Liver (tissue), 8 donors: ENCODE measurements at regions not wholly inside any gene's neighbourhood (a gene's known extent, or its start where the extent isn't known, plus 50 kb on each side); places are given as distances from the start of the nearest gene placed in this dataset.

Source experiments
- DNase-seq: peaks from one replicate; pipeline ENCODE4 v3.0.0-alpha.2; 2017; ENCODE audit warnings: low spot score
- H3K27ac ChIP-seq, 2 donors: one replicate each; pipeline ENCODE4 v1.7.0; 2013; ENCODE audit warnings: inconsistent platforms in 2 of 2, low read length in 2 of 2, control low read depth in 1 of 2, low read depth in 1 of 2, mild to moderate bottlenecking in 1 of 2
- H3K27me3 ChIP-seq, 4 donors: one replicate each; pipeline versions ENCODE4 v1.6.1 to v1.7.0; 2013; ENCODE audit warnings: low read length in 3 of 4, inconsistent platforms in 1 of 4, mild to moderate bottlenecking in 1 of 4, moderate library complexity in 1 of 4; ENCODE audit not compliant: control insufficient read depth in 4 of 4, insufficient read depth in 4 of 4
- H3K36me3 ChIP-seq, 4 donors: one replicate each; pipeline versions ENCODE4 v1.6.1 to v1.7.0; 2013; ENCODE audit warnings: low read length in 3 of 4, mild to moderate bottlenecking in 3 of 4, low read depth in 1 of 4, moderate library complexity in 1 of 4; ENCODE audit not compliant: control insufficient read depth in 4 of 4, insufficient read depth in 3 of 4
- H3K4me1 ChIP-seq, 4 donors: one replicate each; pipeline versions ENCODE4 v1.6.1 to v1.7.0; 2013; ENCODE audit warnings: low read length in 3 of 4, mild to moderate bottlenecking in 3 of 4, moderate library complexity in 1 of 4; ENCODE audit not compliant: control insufficient read depth in 4 of 4, insufficient read depth in 4 of 4
- H3K4me3 ChIP-seq, 3 donors: one replicate each; pipeline versions ENCODE4 v1.6.1 to v1.7.0; 2013; ENCODE audit warnings: low read length in 3 of 3, control low read depth in 1 of 3, low read depth in 1 of 3, mild to moderate bottlenecking in 1 of 3
- H3K9ac ChIP-seq, 2 donors: one replicate each; pipeline ENCODE4 v1.7.0; 2013; ENCODE audit warnings: low read length in 2 of 2, mild to moderate bottlenecking in 2 of 2, moderate library complexity in 2 of 2, control low read depth in 1 of 2, low read depth in 1 of 2
- H3K9me3 ChIP-seq, 4 donors: one replicate each; pipeline versions ENCODE4 v1.6.1 to v1.7.0; 2013; ENCODE audit warnings: low read length in 3 of 4; ENCODE audit not compliant: control insufficient read depth in 4 of 4
- ATF3 ChIP-seq: IDR thresholded peaks from 2 replicates; pipeline ENCODE4 v1.6.1; 2016; ENCODE audit warnings: antibody characterized with exemption
- CTCF ChIP-seq: fragments of 150-350 bp; IDR thresholded peaks from 2 replicates; pipeline ENCODE4 v1.5.1; 2017; ENCODE audit warnings: improper control_type of control experiment, low read depth, low read length; ENCODE audit not compliant: missing input control
- EGR1 ChIP-seq, 2 donors: IDR thresholded peaks; 2 replicates each; pipeline ENCODE4 v1.6.1; 2016 to 2018; ENCODE audit warnings: antibody characterized with exemption in 2 of 2, low read depth in 2 of 2
- FOXA1 ChIP-seq: IDR thresholded peaks from 2 replicates; pipeline ENCODE4 v1.6.1; 2016; ENCODE audit warnings: antibody characterized with exemption
- FOXA2 ChIP-seq: IDR thresholded peaks from 2 replicates; pipeline ENCODE4 v1.6.1; 2016; ENCODE audit warnings: antibody characterized with exemption
- GABPA ChIP-seq, 2 donors: IDR thresholded peaks in 1 of 2; conservative IDR thresholded peaks in 1 of 2; 2 replicates each; pipeline ENCODE4 v1.6.1; 2016; ENCODE audit warnings: antibody characterized with exemption in 2 of 2, mild to moderate bottlenecking in 1 of 2, moderate library complexity in 1 of 2
- HNF4A ChIP-seq, 2 donors: conservative IDR thresholded peaks; 2 replicates each; pipeline ENCODE4 v1.6.1; 2016; ENCODE audit warnings: antibody characterized with exemption in 2 of 2, mild to moderate bottlenecking in 2 of 2
- HNF4G ChIP-seq: IDR thresholded peaks from 2 replicates; pipeline ENCODE4 v1.6.1; 2016; ENCODE audit warnings: antibody characterized with exemption
- JUND ChIP-seq, 2 donors: IDR thresholded peaks; 2 replicates each; pipeline ENCODE4 v1.6.1; 2016; ENCODE audit warnings: antibody characterized with exemption in 2 of 2
- NR2F2 ChIP-seq: IDR thresholded peaks from 2 replicates; pipeline ENCODE4 v1.6.1; 2016; ENCODE audit warnings: antibody characterized with exemption
- REST ChIP-seq: IDR thresholded peaks from 2 replicates; pipeline ENCODE4 v1.6.1; 2016; ENCODE audit warnings: antibody characterized with exemption, mild to moderate bottlenecking
- RXRA ChIP-seq, 2 donors: IDR thresholded peaks; 2 replicates each; pipeline ENCODE4 v1.6.1; 2017 to 2018; ENCODE audit warnings: antibody characterized with exemption in 2 of 2, mild to moderate bottlenecking in 1 of 2
- SP1 ChIP-seq: IDR thresholded peaks from 2 replicates; pipeline ENCODE4 v1.6.1; 2018; ENCODE audit warnings: antibody characterized with exemption, mild to moderate bottlenecking
- TAF1 ChIP-seq: conservative IDR thresholded peaks from 2 replicates; pipeline ENCODE4 v1.6.1; 2016; ENCODE audit warnings: antibody characterized with exemption, mild to moderate bottlenecking
- YY1 ChIP-seq: IDR thresholded peaks from 2 replicates; pipeline ENCODE4 v1.6.1; 2016; ENCODE audit warnings: antibody characterized with exemption, mild to moderate bottlenecking
- ZBTB33 ChIP-seq: IDR thresholded peaks from 2 replicates; pipeline ENCODE4 v1.6.1; 2016; ENCODE audit warnings: antibody characterized with exemption
- WGBS: extraction: QIAGEN DNeasy Blood & Tissue Kit; methylation state at CpG from one replicate; pipeline ENCODE4 v1.1.7; 2013; 5-methylcytosine and 5-hydroxymethylcytosine counted together
- TF ChIP-seq, protein P1 (sequence below): IDR thresholded peaks from 2 replicates; pipeline ENCODE4 v1.6.1; 2016; ENCODE audit warnings: antibody characterized with exemption
- donor health status: healthy.
- donor health status: healthy.
- donor health status: healthy.
- donor health status: healthy.
- donor health status: healthy.

DNA sequence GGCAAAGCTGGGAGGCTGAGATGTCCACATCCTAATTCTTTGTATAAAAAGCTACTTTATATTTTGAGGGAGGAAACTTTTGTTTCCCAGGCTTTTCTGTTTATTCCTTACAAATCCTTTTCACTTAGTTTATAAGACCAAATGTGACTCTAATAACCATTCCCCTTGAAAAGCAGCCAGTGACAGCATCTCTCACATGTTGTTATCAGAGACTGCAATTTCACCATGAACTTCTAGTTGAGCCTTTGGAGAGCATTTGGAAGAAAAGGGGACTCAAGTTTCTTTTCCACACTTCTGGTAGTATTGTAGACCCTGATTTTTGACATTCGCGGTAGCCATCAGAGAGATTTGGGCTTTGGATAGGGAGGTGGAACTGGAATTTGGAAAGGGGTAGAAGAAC is 215.8 kb downstream of the RNF144B start:
- no peaks in the 10 kb centered on the region for H3K27me3 ChIP-seq
- TF ChIP-seq YY1 (no peak), GABPA (IDR thresholded peaks at IDR 0.05 in 1 of 2, conservative IDR thresholded peaks at IDR 0.05 in 1 of 2) (no peak), CTCF (no peak), REST (no peak), SP1 (no peak), FOXA2 (no peak), JUND (IDR thresholded peaks at IDR 0.05) (no peak), EGR1 (IDR thresholded peaks at IDR 0.05; ENCODE audit: low read depth in 2 of 2) (no peak), TAF1 (no peak), FOXA1 (no peak), RXRA (IDR thresholded peaks at IDR 0.05) (no peak), ZBTB33 (no peak), HNF4G (no peak), HNF4A (conservative IDR thresholded peaks at IDR 0.05) (no peak), ATF3 (no peak), NR2F2 (no peak)
- TF ChIP-seq, protein P1, sequence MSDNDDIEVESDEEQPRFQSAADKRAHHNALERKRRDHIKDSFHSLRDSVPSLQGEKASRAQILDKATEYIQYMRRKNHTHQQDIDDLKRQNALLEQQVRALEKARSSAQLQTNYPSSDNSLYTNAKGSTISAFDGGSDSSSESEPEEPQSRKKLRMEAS: no peak
- DNase-seq: no peak
- H3K36me3 ChIP-seq: no peaks in the 10 kb centered on the region
- WGBS: over 99% methylated on average over 2 of the region's 2 CpGs
- H3K9ac ChIP-seq: no peak overlapping the region
- H3K4me1 ChIP-seq: peaks cover 0 to 7% (median 6%) of the 10 kb centered on the region in 4 donors
- H3K4me3 ChIP-seq: no peak overlapping the region
- H3K9me3 ChIP-seq: no peaks in the 10 kb centered on the region
- H3K27ac ChIP-seq: no peak overlapping the region

DNA sequence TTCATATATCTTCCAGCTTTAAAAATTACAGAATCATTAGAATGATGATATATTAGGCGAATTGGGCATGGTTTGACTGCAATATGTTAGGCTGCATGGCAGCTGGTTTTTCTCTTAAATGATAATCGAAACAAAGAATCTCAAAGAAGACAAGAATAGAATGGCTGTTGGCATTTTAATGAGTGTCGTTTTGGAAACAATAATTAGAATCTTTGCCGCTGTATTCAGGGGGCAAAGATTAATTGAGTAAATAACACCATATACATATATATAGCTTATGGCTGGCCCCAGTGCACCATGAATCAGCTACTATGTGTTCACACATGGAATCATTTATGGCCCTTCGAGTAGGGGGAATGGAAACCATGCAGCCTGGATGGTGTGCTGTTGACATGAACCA is 216.2 kb downstream of the RNF144B start:
- Histone ChIP-seq H3K4me1 (peaks cover 0 to 6% (median 4%) of the 10 kb centered on the region in 4 donors), H3K9ac (no peak overlapping the region), H3K36me3 (no peaks in the 10 kb centered on the region), H3K27me3 (no peaks in the 10 kb centered on the region), H3K4me3 (no peak overlapping the region), H3K9me3 (no peaks in the 10 kb centered on the region), H3K27ac (no peak overlapping the region)
- no peak for DNase-seq
- WGBS: 77% methylated on average over 5 of the region's 5 CpGs
- TF ChIP-seq REST (no peak), ATF3 (no peak)
